EL (cell line): ENCODE measurements at regions not wholly inside any gene's neighbourhood (a gene's known extent, or its start where the extent isn't known, plus 50 kb on each side); places are given as distances from the start of the nearest gene placed in this dataset.

ENCODE experiments used
- DNase-seq: peaks from one replicate; pipeline ENCODE4 v3.0.0-alpha.2; 2016

DNA sequence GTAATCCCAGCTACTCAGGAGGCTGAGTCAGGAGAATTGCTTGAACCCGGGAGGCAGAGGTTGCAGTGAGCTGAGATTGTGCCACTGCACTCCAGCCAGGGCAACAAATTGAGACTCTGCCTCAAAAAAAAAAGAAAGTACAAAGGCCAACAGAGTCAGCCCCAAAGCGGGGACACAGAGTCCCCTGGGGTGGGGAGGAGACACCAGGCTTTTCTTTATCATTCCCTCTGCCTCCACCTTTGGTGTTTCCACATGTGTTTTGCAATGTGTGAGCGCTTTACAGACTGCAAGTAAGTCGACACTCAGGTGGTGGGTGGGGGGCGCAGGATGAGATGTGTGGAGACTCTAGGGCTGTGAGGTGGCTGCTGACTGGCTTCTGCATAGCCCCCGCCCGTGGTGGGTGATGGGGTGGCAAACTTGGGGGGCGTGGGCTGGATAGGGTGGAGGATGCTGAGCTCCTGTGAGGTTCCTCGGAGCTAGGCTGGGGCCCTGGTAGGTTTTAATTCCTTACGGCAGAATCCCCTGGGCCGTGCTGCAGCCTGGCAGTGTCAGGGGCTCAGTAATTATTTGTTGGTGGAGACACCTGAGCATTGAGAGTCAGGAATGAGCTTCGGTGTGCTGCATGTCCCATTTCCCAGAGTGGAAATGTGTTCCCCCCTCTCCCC lies 177.2 kb downstream of the CTTN start:
- DNase-seq = no peak

DNA sequence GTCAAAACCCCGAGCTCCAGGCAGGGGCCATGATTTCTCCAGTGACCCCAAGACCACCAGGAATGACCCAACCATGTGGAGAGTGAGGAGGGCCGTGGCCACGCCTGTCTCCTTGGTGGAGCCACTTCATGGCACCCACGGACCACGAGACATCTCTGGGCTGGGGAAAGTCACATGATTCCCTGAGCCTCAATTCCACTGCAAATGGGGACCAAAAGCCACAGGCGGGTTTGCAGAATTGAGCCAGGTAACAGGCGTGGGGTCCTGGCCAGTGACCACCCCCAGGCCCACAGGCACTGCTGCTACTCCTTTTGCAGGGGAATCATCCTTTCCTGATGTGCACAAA lies 178.9 kb downstream of the CTTN start:
- DNase-seq = no peak

DNA sequence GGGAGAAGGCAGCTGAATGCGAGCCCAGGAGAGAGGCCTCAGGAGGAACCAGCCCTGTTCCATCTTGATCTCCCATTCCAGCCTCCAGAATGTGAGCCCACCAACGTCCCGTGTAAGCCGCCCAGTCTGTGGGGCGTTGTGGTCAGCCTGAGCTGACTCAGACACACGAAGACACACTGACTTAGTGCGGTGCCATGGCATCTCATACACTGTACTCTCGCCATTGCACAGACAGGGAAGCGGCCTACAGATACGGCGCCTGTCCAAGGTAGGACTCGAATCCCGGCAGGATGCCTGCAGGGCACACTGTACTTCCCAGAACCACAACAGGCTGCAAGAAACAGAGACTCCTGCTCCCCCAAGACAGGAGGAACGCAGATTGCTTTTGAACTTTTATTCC lies 179.6 kb downstream of the CTTN start:
- DNase-seq = no peak

DNA sequence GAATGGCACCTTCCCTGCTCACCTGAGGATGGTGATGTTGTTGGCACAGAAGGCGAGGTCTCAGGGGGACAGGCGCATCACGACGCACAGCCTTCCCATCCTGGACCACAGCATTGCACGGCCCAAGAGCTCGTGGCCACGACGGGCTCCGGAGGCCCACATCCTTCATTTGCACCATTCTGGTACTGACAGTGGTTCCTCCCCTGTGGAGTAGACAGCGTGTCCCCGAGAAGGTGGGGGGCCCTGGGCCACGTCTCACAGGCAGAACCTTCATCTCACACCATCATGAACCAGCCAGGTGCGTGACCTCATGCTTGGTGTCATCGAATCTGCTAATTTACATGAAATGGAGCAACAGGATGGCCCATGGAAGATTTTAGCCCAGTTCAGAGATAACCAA lies 180.0 kb downstream of the CTTN start:
- no peak for DNase-seq

DNA sequence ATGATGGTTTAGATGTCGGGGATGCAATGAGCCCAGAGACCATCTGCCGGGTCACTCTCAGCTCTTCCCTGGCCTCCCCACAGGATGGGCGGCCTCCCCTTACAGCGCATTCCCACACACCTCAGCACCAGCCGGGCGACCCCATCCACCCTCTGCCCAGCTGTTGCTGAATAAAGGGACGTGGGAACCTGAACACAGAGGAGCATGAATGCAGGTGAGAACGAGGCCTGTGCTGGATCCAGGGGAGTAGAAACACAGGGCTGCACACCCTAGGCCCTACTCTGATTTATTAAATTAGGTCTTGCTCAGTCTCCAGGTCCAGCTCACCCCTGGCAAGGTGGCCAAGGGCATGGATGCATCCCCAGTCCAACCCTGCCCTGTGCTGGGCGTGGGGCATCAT lies 180.5 kb downstream of the CTTN start:
- DNase-seq = no peak

DNA sequence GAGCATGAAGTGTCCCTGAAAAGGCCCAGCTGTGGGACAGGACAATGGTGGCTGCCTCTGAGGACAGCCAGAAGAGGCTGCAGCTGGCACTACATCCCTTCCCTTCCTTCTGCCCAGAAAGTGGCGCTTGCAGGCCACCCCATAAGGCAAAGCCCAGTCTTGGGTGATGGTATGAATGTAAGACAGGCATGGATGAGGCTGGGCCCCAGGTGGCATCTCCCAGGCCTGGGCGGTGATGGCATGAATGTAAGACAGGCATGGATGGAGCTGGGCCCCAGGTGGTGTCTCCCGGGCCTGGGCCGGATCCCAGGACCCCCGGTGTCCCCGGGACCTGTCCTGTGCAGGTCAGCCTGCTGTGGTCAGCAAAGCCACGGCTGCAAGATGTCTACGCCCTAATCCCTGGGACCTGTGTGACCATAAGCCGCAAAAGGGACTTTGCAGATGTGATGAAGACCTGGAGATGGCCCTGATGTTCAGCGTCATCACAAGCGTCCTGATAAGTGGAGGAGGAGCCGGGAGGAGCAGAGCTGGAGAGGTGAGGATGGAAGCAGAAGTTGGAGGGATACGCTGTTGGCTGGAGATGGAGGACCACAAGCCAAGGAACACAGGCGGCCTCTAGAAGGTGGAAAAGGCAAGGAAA lies 181.1 kb downstream of the CTTN start:
- no peak for DNase-seq

DNA sequence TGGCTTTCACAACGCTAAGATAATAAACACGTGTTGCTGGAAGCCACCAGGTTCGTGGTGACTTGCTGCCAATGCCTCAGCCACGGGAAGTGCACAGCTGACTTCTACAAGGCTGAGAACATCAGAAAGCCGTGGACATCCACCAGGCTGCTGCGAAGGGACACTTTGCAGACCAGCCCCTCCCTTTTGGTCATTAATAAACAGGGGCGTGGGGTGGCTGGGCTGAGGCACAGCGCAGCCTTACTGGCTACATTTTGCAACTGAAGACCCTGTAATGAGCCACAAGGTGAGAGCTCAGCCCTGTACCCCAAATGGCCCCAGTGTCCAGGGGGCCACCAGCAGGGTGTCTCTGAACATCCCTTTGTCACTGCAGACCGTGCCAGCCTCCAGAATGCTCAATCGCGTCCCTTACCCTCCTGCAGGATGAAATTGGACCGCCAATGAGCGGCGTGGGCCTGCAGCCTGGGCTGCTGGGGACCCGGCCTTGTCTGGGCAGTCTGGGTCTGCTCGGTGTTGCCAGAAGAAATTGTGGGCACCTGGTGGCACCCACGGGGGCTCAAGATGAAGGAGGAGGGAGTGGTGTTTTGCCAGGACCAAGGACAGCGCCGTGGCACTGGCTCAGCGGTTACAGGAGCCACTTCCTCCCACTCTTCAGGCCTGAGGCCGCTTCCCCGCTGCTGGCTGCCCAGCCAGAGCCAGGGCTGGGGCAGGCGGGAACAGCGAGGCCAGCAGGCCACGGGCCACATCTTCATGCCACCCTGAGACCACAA lies 181.9 kb downstream of the CTTN start:
- no peak for DNase-seq

DNA sequence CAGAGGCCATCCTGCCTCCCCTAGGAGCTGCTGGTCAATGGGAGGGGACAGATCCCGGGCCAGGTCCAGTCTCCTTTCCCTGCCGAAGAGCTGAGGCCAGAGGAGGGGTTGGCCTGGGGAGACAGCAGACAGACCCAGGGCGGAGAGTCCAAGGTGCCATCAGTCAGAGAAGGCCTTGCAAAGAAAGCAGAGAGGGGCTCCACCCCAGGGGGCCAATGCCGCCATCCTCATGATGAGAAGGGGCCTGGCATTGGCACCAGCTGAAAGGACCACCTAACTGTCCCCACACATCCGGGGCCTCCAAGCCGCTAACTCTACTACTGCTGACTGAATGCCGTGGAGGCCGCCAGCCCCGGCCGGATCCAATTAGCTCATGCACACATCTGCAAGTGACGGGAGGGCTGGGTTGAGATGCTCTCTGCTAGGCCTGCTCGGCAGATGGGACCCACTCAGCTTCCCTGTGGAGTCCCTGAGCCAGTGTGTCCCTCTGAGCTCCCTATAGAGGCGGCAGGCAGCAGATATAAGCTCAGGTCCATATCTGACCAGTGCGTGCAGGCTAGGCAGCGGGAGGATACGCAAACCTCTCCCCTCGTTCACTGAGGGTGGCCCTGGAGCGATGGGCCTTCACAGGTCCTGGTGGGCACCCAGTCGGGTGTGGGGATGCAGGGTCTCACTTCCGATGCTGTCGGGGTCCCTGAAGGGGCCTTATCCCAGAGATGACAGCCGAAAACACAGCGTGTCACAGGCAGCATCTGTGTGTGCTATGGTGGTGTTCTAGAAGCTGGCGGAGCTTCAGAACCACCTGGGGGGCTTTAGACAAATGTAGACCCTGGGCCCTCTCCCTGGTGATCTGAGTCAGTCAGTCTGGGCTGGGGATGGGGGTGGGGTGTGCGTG lies 183.9 kb downstream of the CTTN start:
- DNase-seq = no peak

DNA sequence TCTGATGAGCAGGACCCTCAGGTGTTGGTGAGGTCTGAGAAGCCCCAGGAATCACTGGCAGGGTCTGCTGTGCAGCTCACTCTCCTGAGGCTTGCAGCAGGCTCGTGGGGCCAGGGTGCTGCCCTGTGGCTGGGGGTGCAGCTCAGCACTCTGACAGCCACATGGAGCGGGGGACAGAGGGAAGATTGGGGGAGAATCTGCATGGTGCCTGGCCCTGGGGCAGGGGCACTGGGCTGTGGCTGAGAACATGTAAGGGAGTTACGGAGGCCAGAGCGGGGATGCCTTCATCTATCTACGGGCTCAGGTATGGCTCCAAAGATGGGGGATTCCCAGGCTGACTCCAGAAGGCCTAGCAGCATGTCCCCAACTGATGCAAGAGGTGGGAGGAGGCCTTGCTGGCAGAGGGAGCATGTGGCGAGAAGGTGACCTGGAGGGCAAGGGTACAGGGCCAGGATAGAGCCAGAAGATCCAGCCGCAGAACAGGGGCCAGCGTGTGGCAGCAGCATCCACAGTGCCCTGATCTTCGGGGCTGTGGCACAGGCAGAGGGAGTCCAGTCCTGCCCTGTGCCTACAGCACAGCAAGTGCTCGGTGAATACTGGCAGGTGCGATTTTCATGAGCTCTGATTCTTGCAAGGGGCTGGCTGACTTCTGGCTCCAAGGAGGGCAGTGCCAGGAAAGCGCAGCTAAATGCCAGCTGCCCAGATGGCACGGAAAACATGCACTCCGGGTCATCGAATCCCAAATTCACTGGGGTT lies 184.7 kb downstream of the CTTN start:
- DNase-seq = no peak

DNA sequence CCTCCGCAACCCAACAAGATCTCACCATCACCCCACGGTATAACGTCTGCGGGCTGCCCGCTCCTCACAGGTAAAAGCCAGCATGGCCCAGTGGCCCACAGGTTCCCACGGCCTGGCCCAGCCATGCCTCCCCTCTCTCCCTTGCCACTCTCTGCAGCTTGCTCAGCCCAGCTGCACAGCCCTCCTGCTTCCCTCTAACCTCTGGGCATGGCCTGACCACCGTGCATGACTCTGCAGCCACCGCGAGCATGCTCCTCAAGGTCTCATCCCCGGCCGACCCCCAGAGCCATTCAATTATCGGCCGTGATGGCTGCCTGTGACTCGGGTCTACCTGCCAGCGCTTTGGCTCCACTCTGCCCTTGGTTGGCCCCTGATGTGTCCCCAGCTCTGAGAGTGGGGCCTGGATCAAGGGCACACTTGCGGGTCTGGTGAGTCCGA lies 185.5 kb downstream of the CTTN start:
- DNase-seq = no peak

DNA sequence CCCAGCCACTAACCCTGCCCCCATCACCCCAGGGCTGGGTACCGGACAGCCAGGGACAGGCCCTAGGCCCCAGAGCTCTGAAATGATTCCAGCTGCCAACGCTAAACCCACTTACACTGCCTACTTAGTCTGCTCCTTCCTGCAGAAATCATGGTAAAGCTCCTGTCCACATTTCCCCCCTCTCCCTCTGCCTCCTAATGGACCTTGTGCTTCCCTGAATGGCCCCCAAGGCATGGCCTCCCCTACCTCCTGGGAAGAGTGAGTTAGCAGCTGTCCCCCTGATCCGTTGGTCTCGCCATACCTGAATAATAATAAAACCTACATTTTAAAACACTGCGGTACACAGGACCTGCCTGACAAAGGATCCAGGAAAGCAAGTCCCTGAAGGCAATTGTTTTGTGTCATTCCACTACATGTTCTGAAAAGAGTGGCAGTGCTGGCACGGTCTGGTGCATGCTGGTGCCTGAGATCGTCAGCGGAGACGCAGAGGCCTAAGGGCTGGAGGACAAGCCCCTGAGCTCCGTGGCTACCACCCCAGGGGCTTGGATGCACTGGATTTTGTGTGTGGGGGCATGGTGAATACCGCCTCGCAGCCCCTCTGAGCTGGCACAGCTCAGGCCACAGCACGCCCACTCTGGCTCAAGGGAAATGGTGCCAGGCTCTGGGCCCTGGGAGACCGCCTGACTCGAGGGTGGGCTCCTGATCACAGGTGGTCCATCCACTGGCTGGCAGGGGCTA lies 186.3 kb downstream of the CTTN start:
- no peak for DNase-seq

DNA sequence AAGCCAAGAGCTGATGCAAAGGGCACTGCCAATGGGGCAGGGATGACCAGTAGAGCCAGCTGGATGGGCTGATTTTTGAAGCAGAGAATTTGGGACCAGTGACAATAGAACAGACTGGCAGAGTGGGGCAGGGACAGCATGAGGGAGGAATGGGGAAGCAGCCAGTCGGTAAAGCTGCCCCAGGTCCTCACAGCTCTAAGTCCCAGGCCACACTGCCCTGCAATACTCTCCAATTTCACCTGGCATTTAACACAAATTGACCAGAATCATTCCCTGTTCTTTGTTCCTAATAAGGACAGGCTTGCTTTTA lies 186.9 kb downstream of the CTTN start:
- DNase-seq = no peak

DNA sequence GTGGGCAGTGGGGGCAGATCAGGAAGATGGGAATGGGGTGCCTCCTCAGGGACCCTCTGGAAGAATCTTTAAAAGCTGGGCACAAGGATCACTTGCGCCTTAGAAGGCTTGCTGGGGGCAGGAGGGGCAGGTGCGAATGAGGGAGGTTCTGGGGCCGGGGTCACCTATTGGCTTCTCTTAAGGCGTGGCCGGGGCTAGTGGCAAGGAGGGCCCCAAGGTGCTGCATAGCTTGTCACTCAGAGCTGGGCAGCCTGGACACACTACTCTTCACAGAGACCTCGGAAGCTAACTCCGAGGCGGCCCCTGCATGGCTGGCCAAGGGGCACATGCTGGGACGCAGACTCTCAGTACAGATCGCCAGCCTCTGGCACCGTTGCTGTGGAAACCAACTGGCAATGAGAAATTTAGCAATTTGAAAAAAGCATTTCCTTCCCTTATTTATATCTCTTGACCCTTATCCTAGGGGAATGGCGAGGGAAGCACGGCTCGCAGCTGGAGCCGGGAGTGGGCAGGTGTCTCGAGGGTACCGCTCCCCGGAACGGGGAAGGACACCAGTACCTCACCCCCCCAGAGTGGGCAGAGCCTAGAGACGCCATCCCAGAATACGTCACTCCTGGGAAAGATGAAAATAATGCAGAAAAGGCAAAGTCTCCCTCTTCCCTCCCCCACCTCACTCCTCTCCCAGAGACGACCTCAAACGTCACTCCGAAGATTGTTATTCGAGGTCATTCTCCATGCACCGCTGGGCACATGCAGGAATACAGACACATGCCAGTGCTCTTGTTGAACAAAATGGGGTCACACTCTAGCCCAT lies 188.1 kb downstream of the CTTN start:
- DNase-seq = no peak

DNA sequence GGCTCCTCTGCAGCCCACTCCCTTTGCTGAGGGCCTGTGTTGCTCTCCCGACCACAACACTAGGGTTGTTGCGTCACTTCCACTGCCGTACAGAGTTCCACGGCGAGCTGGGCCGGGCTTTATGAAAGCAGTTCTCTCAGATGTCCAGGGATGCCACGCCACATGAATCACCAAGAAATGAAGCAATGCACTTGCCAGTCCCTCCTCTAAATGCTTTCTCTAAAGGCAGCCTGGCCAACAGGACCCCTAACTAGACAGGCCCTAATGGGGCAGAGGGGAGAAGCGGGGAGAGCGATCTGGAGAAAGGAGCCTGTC lies 188.7 kb downstream of the CTTN start:
- DNase-seq = no peak

DNA sequence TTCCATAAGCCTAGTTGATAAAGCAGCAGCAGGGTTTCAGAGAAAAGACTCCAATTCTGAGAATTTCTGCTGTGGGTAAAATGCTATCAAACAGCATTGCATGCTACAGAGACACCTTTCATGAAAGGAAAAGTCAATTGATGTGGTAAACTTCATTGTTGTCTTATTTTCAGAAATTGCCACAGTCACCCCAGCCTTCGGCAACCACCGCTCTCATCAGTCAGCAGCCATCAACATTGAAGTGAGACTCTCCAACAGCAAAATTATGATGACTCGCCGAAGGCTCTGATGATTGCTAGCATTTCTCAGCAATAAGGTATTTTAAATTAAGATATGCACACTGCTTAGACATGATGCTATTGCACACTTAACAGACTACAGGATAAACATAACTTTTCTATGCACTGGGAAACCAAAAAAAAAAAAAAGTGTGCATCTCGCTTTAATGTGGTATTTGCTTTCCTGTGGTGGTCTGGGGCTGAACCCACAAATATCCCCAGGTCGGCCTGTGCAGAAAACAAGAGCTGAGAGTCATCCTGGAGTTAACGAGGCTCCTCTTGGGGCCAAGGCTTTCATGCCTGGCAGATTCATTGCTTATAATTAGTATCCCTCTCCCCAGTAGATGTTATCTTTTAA lies 192.1 kb downstream of the CTTN start:
- DNase-seq = no peak

DNA sequence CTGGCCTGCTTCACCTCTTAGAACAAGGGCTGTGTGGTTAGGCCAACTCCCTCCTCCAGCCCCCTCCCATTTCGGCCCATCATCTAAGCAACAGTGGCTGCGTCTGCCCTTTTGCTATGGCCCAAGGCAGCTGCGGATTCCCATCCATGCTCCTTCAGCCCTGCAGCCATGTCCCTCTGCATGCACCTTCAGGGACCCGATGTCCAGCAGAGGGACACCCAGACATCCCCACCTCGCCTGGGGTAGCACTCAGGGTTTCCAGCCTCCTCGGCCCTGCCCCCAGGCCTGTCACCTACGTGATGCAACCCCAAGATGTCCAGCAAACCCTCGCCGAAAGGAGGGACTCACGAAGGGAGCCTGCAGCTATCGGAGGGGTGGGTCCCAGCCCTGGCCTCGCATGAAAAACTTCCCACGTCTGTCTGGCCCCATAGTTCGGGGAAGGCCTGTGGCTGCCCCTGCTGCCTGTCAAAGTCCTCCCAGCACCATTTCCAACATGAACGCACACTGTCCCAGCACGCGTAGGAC lies 194.4 kb downstream of the CTTN start:
- DNase-seq = no peak

DNA sequence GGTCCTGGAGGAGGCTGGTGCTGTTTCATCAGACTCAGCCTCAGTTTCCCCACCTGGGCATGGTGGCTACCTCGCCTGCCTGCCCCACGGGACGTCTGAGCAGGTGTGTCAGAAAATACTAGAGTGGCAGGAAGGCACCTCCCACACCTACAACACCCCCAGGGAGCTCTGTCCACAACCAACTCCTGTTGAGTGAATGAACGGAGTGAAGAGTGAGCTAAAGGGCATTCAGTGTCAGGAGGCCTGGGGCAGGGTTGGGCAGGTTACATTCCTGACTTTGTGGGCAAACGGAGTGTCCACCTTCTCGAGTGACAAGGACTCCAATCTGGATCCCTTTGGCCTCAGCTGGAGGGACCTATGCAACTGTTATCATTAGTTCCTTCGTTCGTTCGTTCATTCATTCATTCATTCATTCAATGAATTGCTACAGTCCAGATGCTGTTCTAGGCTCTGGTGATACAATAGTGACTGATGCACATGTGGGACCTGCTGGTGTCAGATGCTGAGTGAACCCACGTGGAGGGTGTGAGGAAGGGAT lies 195.2 kb downstream of the CTTN start:
- no peak for DNase-seq

DNA sequence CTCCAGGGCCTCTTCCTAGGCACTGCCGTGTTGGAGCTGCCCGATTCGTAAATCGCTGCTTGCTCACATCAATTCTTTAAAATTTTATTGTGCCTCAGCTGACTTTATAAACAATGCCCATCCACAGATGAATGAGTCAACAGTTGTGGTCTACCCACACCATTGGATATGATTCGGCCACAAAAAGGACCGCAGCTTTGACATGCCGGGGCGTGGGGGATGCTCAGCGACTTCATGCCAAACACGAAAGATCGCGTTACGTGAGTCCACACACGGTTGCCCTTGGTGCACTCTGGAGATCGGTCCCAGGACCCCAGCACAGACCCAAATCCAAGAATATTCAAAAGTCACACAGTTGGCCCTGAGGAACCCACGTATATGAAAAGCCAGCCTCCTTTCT lies 195.7 kb downstream of the CTTN start:
- DNase-seq = no peak

DNA sequence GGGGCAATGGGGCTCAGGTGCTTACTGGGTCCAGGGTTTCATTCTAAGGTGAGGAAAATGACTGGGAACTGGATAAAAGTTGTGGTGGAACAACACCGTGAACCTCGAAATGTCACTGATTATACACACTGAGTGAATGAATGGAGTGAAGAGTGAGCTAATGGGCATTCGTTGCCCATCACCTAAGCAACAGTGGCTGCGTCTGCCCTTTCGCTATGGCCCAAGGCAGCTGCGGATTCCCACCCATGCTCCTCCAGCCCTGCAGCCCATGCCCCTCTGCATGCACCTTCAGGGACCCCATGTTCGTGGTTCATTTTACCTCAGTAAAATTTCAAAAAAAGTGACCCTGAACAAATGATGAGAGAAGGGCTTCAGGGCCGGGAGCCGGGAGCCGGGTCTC lies 196.3 kb downstream of the CTTN start:
- no peak for DNase-seq

DNA sequence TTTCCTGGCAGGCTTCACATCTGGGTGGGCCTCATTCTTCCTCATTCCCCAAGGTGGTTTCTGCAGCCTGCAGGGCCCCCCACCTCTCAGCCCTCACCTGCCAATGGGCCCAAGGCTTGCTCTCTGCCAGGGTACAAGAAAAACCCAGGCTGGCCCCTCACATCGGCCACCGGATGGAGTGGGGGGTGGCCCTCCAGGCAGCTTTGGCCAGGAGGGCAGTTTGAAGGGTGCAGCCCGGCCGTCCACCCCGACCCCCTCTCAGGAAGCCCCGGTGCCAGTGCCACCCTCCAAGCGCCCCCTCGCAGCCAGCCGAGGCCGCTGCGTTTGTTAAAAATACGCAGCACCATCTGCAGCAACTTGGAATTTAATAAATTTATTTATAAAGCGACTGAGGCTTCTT lies 196.7 kb downstream of the CTTN start:
- DNase-seq = no peak
